RKO (cell line): ENCODE measurements at regions not wholly inside any gene's neighbourhood (a gene's known extent, or its start where the extent isn't known, plus 50 kb on each side); places are given as distances from the start of the nearest gene placed in this dataset.
A peak's percentile ranks its signal among the peaks of the same experiment; 100 is the strongest.
"Not testable (repeated sequence)": the region's sequence is repeated elsewhere in the genome, so short reads cannot be mapped to it uniquely, and the experiment has no call there.

Source experiments
- DNase-seq: peaks from one replicate; pipeline ENCODE4 v3.0.0-alpha.2; 2016; ENCODE audit warnings: low spot score

DNA sequence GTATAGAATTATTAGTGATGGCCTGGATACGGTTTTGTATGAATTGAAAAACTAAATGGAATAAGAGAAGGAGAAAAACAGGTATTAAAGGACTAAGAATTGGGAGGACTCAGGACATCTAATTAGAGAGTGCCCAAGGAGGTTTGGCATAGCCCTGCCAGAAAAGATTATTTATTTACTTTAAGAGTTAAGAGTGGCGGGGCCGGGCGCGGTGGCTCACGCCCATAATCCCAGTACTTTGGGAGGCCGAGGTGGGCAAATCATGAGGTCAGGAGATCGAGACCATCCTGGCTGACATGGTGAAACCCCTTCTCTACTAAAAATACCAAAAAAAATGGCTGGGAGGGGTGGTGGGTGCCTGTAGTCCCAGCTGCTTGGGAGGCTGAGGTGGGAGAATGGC lies 115.2 kb upstream of the KCNJ3 start:
- not testable (repeated sequence) for DNase-seq

DNA sequence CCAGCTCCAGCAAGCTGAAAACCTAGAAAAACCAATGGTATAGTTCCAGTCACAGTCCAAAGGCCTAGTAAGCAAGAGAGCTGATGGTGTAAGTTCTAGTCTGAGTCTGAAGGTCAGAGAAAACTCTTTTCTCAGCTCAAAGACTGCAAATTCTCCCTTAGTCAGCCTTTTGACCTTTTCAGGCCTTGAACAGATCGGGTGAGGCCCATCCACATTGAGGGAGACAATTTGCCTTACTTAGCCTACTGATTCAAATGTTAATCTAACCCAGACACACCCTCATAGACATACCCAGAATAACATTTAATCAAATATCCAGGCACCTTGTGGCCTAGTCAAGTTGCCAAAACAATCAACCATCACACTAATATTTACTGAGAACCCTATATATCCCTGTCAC lies 110.8 kb upstream of the KCNJ3 start:
- DNase-seq, result no peak

DNA sequence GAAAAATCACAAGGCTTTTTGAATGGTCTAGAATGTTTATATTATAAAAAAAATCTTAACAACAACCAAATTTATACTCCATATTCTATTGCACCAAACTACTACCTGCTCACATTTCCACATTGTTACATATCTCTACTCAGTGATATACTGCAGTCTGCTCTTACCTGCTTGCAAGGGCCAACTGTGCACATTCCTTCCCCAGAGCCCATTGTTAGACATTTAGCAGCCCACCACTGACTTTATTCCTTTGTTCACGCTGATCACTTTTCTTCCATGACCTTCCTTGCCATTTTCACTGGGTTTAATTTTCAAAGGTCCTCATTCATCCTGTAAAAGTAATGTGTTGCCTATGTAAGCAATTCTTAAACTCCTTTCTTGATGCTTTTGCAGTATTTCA lies 109.7 kb upstream of the KCNJ3 start:
- DNase-seq, result no peak

DNA sequence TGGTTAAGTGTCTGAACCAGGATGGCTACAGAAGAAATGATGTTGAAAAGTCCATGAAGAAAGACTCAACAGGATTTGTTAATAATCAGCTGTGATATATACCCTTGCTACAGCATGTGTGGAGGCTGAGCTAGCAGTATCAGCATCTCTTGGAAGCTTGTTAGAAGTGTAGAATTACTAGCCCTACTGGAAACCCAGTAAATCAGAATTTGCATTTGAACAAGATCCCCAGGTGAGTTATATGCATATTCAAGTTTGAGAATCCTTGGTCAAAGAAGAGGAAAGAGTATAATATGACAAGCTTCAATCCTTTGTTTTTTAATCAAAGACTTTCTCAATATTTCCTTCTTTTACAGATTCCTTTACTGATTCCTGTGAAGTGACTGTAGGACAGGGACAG lies 109.0 kb upstream of the KCNJ3 start:
- DNase-seq, result no peak

DNA sequence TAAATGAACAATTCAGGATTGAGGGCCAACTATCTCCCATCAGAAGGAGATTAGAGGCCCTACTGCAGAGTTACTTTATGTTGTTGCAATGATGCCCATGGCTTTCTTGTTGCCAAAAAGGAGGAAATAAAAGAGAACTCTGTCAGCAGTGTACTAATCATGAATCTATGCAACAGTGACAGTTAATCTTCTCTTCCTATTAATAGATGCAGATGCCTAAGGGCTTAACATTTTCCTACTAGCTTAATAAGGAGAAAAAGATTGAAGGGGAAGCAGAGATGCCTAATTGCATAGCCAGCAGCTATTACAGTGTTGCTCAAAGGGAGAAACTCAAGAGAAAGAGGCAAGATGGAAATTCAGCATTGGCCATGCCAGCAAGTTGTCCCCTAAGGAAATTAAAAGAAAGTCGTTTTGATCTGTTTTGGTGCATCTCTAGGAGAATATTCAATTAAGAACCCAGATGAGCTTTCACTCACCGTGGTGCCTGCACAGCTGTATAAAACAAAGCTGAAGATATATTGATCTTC lies 107.1 kb upstream of the KCNJ3 start:
- DNase-seq, result no peak

DNA sequence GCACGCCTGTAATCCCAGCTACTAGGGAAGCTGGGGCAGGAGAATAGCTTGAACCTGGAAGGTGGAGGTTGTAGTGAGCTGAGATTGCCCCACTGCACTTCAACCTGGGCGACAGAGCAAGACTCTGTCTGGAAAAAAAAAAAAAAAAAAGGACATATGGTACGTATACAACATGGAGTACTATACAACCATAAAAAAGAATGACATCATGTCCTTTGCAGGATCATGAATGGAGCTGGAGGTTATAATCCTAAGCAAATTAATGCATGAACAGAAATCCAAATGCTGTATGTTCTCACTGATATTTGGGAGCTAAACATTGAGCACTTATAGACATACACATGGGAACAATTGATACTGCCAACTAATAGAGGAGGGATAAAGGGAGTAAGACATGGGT lies 99.3 kb upstream of the KCNJ3 start:
- no peak for DNase-seq

DNA sequence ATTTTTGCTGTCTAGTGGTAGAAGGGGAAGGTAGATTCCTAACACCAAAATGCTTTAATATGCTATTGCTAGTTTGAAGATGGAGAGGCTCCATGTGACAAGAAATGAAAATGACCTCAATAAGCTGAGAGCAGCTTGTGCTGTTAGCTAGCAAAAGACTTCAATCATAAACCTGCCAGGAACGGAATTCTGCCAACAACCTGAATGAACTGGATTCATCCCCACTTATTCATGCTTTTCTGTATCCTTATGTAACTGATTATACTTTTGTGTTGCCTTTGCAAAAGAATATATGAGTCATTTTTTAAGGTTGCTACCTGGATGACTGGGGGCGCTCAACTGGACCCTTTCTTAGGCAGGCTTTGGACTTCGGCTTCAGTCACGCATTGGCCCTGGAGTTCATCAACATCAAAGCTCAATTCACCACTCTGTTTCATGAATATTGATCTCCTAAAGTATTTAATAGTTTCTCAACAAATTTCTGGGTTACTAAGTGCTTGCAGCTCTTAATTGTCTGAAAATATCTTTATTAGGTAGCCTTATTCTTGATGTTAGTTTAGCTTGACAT lies 97.5 kb upstream of the KCNJ3 start:
- no peak for DNase-seq

DNA sequence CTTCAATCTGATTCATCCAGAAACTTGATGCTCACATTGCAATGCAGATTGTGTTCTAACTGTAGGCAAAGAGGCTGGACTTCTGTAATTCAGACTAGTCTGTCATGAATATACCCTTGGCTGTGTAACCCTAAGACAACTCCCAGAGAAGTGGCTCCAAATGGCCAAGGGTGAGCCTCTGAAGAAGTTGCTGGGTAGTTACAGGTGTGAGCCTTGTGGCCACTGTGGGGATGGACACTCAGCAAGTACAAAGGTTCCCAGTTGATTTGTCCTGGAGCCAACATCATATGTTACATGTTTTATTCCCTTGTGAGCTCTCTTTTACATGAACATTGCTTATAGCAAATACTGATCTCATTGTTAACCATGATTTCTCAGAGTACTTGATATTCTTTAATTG lies 94.8 kb upstream of the KCNJ3 start:
- DNase-seq, result no peak

DNA sequence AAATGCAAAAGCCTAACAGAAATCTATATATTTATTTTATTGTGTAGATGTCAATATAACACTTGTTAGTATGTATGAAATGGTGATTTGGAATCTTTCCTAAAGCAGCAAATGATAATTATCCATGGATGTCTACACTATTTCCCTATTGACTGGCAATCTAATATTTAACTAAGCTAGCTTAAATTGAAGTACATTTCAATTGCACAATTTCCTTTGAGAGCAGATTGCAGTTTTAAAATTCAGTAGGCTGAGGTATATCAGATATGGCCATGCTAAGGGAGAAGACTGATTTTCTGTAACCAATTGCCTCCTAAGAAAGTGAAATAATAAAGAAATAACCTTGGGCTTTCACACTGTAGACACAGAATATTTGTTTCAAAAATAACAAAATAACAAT lies 90.1 kb upstream of the KCNJ3 start:
- no peak for DNase-seq

DNA sequence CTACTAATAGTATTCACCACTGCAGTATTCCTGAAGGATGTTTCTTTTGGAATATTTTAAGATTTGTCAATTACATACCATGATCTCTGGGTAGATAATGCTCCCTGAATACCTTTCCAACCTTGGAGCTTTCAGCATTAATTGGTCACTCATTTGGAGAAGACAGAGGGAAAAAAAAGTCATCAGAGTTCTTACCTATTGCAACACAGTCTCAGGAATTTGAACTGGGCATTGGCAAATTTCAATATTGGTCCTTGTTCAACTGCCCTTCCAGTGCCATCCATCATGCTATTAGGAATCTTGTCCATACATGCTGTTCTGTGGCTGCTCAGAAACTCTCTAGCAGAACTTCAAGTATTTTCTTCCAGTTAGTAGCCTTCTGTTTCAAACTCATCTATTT lies 83.6 kb upstream of the KCNJ3 start:
- DNase-seq, result no peak

DNA sequence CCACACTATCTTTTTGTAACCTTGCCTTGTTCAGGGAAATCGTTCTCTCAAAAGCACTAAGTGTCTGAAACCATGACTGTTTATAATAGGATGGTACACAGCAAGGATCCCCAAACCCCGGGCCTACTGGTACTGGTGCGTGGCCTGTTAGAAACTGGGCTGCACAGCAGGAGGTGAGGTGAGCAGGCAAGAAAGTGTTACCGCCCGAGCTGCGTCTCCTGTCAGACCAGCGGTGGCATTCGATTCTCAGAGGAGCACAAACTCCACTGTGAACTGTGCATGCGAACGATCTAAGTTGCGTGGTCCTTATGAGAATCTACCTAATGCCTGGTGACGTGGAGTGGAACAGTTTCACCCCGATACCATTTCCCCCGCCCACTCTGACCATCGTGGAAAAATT lies 81.8 kb upstream of the KCNJ3 start:
- no peak for DNase-seq

DNA sequence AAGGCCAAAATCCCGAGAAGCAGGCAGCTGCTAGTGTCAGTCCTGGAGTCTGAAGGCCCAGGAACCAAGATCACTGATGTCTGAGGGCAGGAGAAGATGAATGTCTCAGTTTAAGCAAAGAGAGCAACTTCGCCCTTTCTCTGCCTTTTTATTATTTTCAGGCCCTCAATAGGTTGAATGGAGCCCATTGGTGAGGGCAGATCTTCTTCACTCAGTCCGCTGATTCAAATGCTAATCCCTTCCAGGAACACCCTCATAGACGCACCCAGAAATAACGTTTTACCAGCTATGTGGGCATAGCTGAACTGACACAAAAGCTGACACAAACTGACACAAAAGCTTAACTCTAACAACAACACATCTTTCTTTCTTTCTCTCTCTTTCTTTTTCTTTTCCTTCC lies 78.0 kb upstream of the KCNJ3 start:
- DNase-seq, result no peak

DNA sequence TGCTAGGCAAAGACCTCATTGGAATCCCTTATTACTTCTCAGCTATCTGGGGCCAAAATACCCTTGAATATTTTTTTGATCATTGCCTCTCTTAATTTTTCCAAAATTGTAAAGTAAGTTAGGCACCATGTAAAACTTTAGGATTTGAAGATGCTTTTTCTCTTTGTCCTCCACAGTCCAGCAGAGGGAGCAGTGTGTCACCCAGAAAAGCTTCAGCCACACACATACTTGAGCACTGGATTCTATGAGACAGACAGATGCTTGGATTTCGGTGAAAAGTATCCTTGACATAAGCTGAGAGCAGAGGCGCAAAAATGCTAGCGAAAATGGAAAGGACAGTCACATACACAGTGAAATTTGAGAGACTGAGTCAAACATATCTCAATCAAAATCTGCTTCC lies 74.7 kb upstream of the KCNJ3 start:
- peak; percentile 62 for DNase-seq

DNA sequence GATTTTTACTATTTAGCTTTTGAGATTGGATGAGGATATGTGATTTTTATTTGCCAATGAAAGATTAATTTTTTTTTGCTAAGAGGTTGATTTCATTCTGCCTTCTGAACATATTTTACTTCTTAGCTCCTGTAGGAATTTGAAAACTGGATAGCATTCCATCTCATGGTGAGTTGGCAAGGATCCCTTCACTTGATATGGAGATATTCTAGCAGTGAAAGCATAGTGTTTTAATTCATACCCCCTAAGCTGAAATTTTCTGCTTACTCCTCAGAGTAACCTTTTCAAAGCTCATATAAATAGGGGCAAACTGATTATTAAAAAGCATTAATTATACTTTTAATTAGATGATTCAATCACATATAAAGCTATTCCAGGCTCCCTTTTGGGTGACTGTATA lies 61.0 kb upstream of the KCNJ3 start:
- DNase-seq, result no peak

DNA sequence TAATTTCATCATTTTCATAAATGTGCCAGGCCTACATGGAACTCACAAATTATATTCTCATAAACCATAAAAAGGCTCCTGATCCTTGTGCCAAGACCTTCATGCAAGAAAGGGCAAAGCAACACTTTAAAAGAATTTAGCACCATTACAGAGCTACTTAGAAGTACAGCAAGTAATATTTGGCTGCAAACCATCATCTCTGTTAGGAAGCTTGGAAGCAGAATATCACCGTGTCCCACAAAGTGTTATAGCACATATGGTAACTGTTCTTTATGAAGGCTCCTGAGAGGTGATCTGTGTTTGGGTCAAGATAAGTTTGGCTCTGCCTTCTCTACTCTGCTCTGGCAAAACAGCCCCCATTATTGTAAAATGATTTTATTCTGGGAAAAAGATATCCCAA lies 59.7 kb upstream of the KCNJ3 start:
- DNase-seq, result no peak

DNA sequence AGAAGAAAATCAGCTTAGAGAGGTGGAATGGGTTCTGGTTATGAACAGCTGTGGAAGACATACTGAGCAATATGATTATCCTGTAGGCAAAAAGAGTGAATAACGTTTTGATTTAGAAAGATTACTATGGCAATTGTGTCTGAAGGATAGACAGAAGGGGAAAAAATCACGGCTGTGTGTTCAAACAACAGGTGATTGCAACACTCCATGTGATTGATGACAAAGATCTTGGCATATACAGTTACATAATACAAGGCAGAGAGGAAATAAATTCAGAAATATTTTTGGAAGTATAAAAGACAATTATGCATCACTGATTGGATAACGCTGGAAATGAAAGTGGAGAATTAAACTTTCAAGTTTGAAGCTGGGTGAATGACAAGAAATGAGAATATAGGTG lies 58.5 kb upstream of the KCNJ3 start:
- no peak for DNase-seq
